Middle frontal gyrus (tissue), 1 donor: ENCODE measurements at regions not wholly inside any gene's neighbourhood (a gene's known extent, or its start where the extent isn't known, plus 50 kb on each side); places are given as distances from the start of the nearest gene placed in this dataset.

Source experiments
- DNase-seq: peaks from one replicate; pipeline ENCODE4 v3.0.0-alpha.2; 2015; ENCODE audit warnings: low spot score; ENCODE audit errors: extremely low spot score

DNA sequence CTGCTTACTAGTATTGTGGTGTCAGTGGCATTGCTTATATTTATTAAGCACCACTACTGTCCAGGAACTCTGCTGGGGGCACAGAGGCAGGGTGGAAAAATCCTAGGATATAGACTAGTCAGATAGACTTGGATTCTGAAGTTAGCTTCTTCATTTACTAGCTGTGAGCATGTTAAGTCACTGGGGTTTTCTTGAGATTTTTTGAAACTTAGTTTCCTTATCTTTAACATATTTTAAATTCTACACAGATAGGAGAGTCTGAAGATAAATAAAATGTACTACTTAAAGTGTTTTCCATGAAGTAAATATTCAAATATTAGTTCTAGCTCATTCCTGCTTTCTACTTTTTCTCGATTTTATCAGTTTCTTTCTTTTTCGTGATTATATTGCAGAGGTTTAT, 196.9 kb upstream of the GRID2 start:
- DNase-seq: no peak

DNA sequence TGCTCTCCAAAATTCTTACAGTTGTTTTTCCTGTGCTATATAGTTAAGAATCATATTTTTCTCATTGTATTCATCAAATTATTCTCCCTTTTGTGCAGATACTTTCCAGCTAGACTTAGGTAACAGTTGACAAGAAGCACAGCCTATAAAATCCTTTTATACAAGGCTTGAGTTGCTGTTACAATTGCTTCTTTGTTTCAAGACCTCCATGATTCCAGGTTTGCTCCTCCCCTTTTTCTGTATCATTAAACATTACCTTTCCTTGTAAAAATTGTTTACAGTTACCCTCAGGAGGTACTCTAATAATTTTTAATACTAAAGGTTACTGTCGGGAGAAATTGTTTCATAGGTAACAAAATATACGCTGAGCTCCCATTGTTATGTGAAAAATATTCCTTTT, 192.3 kb upstream of the GRID2 start:
- DNase-seq: no peak

DNA sequence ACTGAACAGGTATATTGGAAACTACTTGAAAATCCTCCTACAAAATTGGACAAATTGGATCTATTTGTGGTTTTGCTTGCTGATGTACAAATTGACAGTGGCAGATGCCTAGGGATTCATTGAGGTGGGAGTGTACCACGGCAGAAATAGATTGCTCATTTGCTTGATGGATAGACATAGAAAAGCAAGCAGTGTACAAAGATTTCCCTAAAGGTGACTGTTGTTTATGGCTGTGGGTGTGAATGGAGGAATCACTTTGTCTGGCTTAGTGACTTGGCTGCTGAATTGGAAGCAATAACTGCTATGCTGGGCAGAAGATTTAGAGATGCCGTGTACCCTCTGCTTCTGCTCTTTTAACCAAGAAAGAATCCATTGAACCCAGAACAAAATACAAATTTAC, 191.0 kb upstream of the GRID2 start:
- DNase-seq: no peak

DNA sequence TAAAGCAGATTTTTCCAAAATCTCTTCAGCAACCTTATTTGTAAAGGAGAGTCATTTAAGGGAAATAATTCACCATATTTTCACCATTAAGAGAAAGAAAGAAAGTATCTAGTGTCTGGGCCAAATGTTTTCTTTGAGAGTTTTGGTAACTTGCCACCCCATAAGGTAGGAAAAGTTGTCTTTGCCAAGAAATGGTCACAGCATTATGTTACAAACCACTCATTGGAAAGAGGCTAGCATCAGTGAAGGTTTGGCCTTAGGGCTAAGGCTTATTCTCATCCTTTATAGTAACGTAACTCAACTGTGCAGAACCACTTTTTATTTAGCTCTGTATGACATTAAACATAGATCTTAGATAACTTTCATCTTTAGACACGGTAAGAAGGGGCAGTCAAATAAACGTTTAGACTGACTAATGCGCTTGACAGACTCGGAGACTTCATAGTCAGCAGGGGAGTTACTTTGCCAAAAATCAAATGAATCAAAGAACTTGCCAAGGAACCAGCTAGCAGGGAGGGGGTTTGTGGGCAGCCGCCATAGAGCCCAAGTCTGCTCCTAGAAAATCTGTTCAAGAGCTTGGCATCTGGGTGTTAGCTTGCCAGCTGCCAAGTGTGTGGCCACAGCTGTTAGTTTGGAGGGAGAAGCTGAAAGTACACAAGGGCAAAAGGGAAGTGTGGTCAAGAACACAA, 182.8 kb upstream of the GRID2 start:
- no peak for DNase-seq

DNA sequence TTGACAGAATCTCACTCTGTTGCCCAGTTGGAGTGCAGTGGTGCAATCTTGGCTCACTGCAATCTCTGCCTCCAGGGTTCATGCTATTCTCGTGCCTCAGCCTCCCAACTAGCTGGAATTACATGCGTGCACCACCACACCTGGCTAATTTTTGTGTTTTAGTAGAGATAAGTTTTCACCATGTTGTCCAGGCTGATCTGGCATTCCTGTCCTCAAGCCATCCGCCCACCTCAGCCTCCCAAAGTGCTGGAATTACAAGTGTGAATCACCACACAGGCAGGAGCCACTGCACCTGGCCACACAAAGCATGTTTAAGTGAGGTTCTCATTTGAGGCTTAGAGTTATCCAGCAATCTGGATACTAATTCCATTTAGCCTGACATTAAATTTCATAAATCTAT, 180.9 kb upstream of the GRID2 start:
- DNase-seq: no peak

DNA sequence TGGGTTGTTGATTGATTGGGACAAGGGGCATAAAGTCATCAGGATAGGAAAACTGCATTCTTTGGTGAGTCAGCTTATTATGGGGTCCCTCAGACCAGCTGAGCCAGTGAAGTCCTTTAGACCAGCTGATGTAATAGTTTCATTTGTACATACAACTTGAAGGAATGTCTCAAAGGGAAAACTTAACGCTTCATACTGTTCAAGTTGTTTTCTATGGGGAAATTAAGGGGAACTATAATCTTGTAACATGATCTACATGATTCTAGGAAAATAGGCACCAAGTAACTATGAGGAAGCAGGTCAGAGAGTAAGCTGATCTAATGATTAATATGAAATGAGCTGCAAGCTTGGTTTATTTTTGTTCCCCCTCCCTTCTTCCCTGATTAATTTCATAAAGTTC, 175.1 kb upstream of the GRID2 start:
- no peak for DNase-seq

DNA sequence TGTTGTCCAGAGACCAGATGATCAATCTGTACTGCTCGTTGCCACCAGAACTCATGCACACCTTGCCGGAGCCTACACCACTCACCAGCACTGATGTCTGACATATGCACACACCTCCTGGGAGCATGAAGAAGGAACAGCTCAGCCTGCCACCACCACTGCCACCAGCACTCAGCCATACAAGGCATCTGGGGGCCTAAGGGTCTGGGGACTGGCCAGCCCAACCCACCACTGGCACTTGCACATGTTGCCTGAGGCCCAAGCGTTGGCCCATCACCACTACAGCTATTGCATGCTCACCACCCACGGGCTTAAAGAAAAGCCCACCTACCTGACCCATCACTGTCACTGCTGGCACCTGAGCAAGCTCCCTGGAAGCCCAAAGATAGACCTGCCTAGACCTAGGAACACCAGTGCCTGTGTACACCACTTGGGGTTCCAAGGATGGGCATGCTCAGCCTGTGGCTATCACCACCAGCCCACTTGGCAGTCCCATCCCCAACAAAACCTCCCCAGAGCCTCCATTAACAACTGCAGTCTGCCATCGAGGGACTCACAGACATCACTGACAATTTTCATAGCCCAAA, 174.3 kb upstream of the GRID2 start:
- no peak for DNase-seq

DNA sequence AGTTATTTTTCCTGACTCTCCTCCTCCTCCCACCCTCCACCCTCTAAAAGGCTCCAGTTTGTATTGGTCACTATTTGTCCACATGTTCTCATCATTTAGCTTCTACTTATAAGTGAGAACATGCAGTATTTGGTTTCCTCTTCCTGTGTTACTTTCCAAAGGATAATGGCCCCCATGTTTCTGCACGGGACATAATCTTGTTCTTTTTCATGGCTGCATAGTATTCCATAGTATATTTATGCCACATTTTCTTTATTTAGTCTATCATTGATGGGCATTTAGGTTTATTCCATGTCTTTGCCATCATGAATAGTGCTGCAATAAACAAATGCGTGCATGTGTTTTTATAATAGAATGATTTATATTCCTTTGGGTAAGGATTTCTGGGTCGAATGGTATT, 167.3 kb upstream of the GRID2 start:
- DNase-seq: no peak

DNA sequence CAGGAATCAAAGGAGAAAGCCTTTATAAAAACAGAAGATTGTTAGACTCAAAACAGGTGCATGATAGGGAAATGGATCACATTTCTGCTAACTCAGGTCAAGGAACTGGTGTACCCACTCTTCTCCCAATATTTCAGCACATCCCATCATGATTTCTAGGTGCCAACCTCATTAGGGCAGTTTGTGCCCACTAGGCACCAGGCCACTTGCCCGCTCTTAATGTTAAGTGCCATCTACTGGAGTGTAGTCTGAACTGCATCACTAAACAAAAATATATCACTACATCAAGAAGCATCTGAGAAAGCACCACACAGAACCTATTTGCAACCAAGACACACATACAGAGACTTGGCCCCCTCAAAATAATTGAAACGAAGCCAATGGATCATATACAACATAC, 140.4 kb upstream of the GRID2 start:
- no peak for DNase-seq

DNA sequence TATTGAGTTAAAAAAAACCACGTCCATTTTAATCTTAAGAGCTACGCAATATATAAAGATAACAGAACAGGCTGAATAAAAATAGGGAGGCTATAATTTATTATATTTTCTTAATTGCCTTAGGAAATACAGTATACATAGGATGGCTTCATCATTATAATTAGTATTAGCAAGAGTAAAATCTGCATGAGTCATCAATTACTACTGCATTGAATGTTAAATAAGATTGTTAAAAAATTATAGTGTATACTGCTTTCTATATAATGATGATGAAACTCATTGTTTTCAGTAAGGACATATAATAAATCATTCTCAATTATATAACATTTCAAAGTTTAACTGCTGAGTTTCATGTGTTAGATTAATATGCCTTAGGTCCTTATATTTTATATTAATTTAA, 133.4 kb upstream of the GRID2 start:
- DNase-seq: no peak

DNA sequence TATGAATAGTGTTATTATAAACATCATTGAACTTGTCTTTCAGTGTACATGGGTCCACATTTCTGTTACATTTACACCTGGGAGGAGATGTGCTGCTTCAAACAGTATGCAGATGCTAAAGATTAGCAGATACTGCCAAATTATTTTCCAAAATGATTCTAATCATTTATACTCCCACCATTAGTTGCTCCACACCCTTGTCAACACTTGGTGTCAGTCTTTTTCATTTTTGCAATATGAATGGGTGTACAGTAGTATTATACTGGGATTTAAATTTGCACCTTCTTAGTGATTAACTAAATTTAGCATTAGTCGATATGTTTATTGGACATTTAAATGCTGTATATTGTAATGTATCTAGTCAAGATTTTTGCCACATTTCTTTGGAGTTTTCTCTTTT, 131.6 kb upstream of the GRID2 start:
- no peak for DNase-seq

DNA sequence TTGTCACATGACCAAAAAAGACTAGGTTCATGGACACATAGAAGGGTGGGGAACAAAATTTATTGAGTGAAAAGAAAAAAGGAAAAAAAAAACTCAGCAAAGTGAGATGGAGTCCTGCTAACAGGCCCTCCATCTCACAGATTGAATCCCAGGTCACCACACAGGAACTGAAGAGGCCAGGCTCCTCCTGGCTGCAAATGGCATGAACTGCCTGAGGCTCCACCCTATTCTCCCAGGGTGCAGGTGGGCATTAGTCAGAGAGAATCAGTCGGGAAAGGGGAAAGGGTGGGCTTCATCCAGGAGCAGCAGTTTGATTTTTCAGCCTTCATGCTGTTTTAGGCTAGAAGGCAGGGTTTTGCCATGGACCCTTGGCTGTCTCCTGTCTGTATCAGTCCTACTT, 128.5 kb upstream of the GRID2 start:
- no peak for DNase-seq

DNA sequence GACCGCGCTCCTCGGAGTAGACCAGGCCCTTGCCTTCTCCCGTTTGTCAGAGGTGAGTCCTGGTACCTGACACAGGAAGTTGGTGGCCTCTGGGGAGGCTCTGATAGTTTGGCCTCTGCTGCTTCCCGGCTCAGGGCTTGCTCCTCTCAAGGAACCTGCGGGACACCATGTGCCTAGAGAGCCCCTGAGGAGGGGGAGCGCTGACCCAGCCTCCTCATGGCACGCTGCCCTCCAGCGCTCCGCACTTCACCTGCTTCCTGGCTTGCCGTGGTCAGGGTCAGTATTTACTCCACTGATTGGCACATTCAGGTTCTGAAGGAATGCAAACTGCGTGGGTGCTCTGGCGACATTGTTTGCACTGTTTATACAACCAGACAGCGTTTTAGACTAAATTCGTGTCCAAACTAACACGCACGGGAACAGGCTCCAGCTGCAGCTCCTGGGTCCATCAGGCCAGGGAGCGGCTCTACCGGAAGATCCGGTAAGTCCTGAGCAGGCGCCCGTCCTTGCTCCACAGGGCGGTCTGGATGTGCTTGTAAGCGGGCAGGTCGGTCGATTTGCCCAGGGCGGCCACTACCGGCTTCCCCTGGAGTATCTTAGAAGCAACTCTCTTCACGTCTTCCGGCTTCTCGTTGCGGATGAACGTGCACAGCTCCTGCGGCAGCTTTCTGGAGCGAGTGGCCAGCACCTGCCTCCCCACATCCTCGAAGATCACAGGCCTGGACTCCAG, 121.6 kb upstream of the GRID2 start:
- no peak for DNase-seq

DNA sequence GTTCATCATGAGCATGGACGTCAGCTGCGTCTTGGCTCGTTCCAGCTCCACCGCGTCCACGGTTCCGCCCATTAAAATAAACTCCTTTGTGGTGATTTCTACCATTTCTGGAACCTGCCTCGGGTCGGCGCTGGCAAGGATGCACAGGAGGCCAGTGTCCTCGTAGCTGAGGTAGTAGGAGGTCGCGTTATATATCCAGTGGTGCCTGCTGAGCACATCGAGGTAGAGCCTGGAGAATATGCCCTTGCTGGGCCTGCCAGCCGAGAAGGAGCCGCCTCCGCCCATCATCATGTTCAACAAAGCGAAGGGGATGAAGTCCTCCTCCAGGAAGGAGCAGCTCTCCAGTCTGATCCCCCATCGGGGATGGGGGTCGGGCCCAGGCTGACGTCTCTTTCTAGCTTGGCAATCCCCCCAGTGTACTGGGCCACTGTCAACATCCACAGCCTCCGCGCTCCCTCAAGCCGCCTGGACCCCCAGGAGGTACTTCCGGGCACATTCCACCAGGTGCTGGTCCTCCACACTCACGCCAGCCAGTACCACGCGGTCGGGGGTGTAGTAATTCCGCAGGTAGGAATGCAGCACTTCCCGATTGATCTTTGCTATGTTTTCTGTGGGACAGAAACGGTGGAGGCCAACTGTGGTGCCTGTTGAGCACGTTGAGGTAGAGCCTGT, 120.9 kb upstream of the GRID2 start:
- no peak for DNase-seq

DNA sequence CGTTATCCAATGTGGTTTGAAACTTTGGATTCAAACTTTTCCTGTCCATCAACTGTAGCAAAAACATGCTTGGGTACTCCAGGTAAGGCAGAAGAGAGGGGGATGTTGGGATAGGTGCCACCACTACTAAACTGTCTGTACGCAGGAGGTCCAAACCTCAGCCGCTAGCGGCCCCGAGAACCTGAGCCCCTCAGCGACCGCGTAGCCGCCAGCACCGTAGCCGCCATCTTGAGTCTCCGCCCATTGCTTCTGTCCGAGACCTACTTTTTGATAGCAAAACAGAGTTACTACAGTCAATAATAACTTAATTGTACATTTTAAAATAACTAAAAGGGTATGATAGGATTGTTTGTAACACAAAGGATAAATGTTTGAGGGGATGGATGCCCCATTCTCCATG, 119.9 kb upstream of the GRID2 start:
- no peak for DNase-seq

DNA sequence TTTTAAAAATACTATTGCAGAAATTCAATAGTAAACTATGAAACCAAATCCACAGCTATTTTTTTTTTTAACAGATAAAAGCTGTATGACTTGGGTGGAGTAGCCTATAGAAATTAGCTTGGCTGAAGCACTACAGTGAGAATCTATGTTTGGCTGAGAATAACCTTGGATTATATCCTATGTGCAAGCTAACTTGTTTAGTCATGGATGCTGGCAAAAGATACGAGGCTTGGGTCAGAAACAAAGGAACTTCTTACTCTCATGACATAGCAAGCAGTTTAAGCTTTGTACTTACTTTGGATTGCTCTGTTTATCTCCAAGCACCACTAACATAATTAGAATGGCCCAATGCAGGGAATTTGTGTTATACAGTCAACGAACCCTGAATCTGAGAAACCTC, 119.2 kb upstream of the GRID2 start:
- DNase-seq: no peak

DNA sequence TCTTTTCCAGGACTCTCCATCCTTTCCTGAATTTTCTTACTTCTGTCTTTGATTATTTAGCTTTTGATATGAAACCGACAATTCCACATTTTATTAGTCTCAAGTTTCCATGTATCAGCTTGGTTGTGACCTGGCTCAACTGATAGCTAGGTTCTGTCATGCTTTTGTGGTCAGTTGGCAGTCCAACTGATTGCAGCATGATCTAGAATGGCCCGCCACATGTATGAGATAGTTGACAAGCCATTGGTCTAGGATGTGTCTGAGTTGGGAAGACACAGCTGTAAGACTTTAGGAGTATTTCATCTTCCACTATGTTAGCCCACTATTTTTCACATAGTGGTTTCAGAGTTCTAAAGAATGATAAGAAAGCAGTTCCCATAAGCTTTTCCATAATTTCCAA, 117.5 kb upstream of the GRID2 start:
- no peak for DNase-seq

DNA sequence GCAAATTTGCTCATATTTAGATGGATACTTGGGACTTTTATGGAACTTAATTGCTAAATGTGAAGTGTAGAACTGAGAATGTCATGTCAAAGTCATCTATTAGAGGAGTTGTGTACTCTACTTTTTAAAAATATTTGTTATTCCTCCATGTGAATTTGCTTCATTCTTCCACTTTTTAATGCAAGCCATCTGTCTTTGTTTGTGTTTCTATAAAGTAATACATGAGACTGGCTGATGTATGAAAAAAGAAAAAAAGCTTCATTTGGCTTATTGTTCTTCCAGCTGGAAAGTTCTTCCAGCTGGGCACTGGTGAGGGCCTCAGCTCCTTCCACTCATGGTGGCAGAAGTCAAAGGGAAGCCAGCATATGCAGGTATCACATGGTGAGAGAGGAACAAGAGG, 114.6 kb upstream of the GRID2 start:
- DNase-seq: no peak

DNA sequence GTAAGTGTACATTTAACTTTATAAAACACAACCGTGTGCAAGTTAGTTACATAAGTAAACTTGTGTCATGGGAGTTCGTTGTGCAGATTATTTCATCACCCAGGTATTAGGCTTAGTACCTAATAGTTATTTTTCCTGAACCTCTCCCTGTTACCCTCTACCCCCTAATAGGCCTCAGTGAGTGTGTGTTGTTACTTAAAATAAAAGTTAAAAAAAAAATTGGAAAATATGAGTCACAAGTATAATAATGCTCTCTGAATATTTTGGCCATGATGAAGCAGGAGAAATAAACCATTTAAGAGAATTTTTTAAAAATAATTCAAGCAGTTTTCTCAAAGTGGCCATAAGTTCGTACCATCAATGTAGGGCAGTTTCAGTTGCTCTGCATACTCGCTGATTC, 105.1 kb upstream of the GRID2 start:
- no peak for DNase-seq

DNA sequence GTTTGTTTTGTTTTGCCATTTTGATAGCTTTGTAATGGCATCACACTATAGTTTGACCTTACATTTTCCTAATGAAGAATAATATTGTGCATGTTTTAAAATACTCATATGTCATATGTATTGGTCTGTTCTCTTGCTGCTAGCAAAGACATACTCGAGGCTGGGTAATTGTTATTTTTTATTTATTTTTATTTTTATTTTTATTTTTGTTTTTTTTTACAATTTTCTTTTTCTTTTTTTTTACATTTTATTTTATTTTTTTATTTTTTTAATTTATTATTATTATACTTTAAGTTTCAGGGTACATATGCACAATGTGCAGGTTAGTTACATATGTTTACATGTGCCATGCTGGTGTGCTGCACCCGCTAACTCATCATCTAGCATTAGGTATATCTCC, 104.6 kb upstream of the GRID2 start:
- no peak for DNase-seq

DNA sequence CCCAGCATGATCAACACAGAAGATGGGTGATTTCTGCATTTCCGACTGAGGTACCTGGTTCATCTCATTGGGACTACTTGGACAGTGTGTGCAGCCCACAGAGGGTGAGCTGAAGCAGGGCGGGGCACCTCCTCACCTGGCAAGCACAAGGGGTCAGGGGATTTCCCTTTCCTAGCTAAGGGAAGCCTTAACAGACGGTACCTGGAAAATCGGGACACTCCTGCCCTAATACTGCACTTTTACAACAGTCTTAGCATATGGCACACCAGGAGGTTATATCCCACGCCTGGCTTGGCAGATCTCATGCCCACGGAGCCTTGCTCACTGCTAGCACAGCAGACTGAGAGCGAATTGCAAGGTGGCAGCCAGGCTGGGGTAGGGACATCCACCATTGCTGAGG, 92.9 kb upstream of the GRID2 start:
- no peak for DNase-seq

DNA sequence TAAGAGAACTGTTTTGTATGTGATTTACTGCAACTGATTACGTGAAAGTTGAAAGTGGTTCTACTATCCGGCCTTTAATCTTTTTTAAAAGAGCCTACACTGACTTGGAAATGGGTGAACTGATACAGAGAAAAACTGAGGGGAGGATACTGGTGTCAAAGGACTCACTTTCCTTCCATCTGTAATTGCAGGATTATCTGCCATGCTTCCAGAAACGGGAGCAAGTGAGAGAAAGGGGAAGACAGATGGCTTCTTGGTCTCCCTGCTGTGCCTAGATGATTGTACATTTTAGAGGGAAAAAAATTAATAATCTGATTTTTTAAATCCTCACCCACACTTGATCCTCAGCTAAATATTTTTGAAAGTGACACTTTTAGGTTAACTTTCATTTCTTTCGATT, 88.3 kb upstream of the GRID2 start:
- DNase-seq: no peak

DNA sequence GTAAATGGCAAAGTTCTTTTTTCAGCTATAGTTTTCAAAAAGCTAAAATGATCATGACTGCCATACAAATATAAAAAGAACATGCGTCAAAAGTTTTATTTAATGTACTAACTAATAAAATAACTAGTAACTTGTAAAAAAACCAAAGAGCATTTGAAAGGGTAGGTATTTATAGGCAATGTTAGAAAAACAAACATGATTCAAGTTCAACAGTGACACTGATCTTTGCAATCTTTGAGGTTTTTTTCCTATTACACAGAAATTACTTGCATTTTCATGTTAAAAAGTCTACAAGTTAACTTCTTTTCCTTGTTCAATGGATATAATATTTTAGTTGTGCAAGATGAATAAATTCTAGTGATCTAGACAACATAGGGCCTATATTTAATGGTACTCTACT, 72.3 kb upstream of the GRID2 start:
- DNase-seq: no peak
